HepG2 (cell line): ENCODE measurements at regions not wholly inside any gene's neighbourhood (a gene's known extent, or its start where the extent isn't known, plus 50 kb on each side); places are given as distances from the start of the nearest gene placed in this dataset.

Source experiments
- ATAC-seq: fragments of 200-7000 bp; cut with Tn5 transposase; 3 replicates; pipeline ENCODE4 v1.9.1; 2020; ENCODE audit warnings: mild to moderate bottlenecking, moderate library complexity
- BruUV-seq: library from RNA; stranded (reverse); fragments of 400-500 nt; replicated peaks from 2 replicates; lab custom pipeline; 2021; lab: Mats Ljungman, UMichigan
- CTCF ChIA-PET: fragments of 300-600 bp; formaldehyde crosslinking; extraction: SDS; loops from one replicate; lab custom pipeline; 2021; ENCODE audit warnings: low total read pairs, inconsistent platforms, low intra/inter-chr PET ratio; lab: Yijun Ruan, JAX
- POLR2A ChIA-PET: fragments of 350-600 bp; sonication (Branson Sonifier 250); formaldehyde crosslinking; loops from one replicate; lab custom pipeline; 2020; ENCODE audit warnings: antibody characterized with exemption, inconsistent platforms; lab: Yijun Ruan, JAX
- DNase-seq: peaks from one replicate; pipeline ENCODE4 v3.0.0-alpha.2; 2015; ENCODE audit warnings: low spot score
- FAIRE-seq: peaks from 3 replicates; lab custom pipeline; 2011; peaks lifted over from hg19 to GRCh38; lab: Jason Lieb, UNC
- H2AFZ ChIP-seq: one replicate; pipeline ENCODE4 v1.6.1; 2011; ENCODE audit warnings: low read length, inconsistent platforms
- H3K27ac ChIP-seq: fragments of 300-600 bp; 3 replicates; pipeline ENCODE4 v1.8.0; 2011; ENCODE audit warnings: mixed run types, mild to moderate bottlenecking, mixed read lengths, low read length, inconsistent platforms; ENCODE audit not compliant: insufficient read depth; ENCODE audit errors: extremely low read length
- H3K27me3 ChIP-seq, 2 experiments: fragments of 200-600 bp in 1 of 2; 2 replicates in 1 of 2; 3 replicates in 1 of 2; pipeline versions ENCODE4 v1.6.0 to v1.8.0; 2011; ENCODE audit warnings: low read length in 2 of 2, mild to moderate bottlenecking in 2 of 2, moderate library complexity in 2 of 2, inconsistent platforms in 1 of 2; ENCODE audit not compliant: insufficient read depth in 2 of 2, control insufficient read depth in 1 of 2
- H3K36me3 ChIP-seq, 2 experiments: fragments of 200-600 bp in 1 of 2; replicated peaks in 1 of 2; 2 replicates in 1 of 2; 3 replicates in 1 of 2; pipeline versions ENCODE4 v1.5.1 to v1.8.0; 2011; ENCODE audit warnings: low read length in 2 of 2, inconsistent platforms in 1 of 2; ENCODE audit not compliant: insufficient read depth in 2 of 2, control insufficient read depth in 1 of 2
- H3K4me1 ChIP-seq: 2 replicates; pipeline ENCODE4 v1.5.1; 2012; ENCODE audit warnings: low read length, inconsistent platforms; ENCODE audit not compliant: insufficient read depth
- H3K4me2 ChIP-seq: 2 replicates; pipeline ENCODE4 v1.6.0; 2011; ENCODE audit warnings: low read depth, low read length, inconsistent platforms
- H3K4me3 ChIP-seq, 3 experiments: fragments of 200-600 bp in 1 of 3; sonication (generic), shearing (Covaris generic) in 1 of 3; replicated peaks in 1 of 3; 2 replicates each; pipeline ENCODE4 v1.5.1; 2011 to 2016; ENCODE audit warnings: low read length in 3 of 3, inconsistent platforms in 2 of 3, low read depth in 2 of 3, mild to moderate bottlenecking in 2 of 3, control low read depth in 1 of 3, mixed read lengths in 1 of 3; ENCODE audit not compliant: insufficient read depth in 1 of 3
- H3K79me2 ChIP-seq: one replicate; pipeline ENCODE4 v1.6.1; 2011; ENCODE audit warnings: low read length, inconsistent platforms; ENCODE audit not compliant: insufficient read depth
- H3K9ac ChIP-seq: 2 replicates; pipeline ENCODE4 v1.6.0; 2011; ENCODE audit warnings: mild to moderate bottlenecking, low read depth, low read length, inconsistent platforms; ENCODE audit not compliant: insufficient read depth
- H3K9me3 ChIP-seq: 2 replicates; pipeline ENCODE4 v1.5.1; 2012; ENCODE audit warnings: mild to moderate bottlenecking, low read length
- H4K20me1 ChIP-seq: 2 replicates; pipeline ENCODE4 v1.6.0; 2011; ENCODE audit warnings: inconsistent platforms, mild to moderate bottlenecking, low read length, moderate library complexity; ENCODE audit not compliant: insufficient read depth
- ATF1 ChIP-seq: IDR thresholded peaks from 2 replicates; pipeline ENCODE4 v1.6.1; 2016; ENCODE audit warnings: mild to moderate bottlenecking, control low read depth
- BORCS8-MEF2B ChIP-seq: sonication (generic); formaldehyde crosslinking; IDR thresholded peaks from 2 replicates; pipeline ENCODE4 v1.8.0; 2022; ENCODE audit warnings: mild to moderate bottlenecking, missing genetic modification reagents
- CHCHD3 ChIP-seq: sonication (generic); formaldehyde crosslinking; IDR thresholded peaks from 2 replicates; pipeline ENCODE4 v1.8.0; 2022; ENCODE audit warnings: mild to moderate bottlenecking, missing genetic modification reagents, moderate library complexity
- DNMT3B ChIP-seq: conservative IDR thresholded peaks from 2 replicates; pipeline ENCODE4 v1.6.1; 2016; ENCODE audit warnings: missing biosample characterization, control low read depth
- NKX3-1 ChIP-seq: sonication (generic); formaldehyde crosslinking; IDR thresholded peaks from 2 replicates; pipeline ENCODE4 v1.5.0; 2020; ENCODE audit warnings: missing genetic modification reagents
- RXRA ChIP-seq: sonication (generic); formaldehyde crosslinking; IDR thresholded peaks from 2 replicates; pipeline ENCODE4 v1.5.1; 2020; ENCODE audit warnings: missing genetic modification reagents
- SMAD3 ChIP-seq: sonication (generic); formaldehyde crosslinking; IDR thresholded peaks from 2 replicates; pipeline ENCODE4 v1.4.0; 2020; ENCODE audit warnings: missing genetic modification reagents
- ZNF446 ChIP-seq: sonication (generic); formaldehyde crosslinking; IDR thresholded peaks from 2 replicates; pipeline ENCODE4 v1.5.0; 2020; ENCODE audit warnings: mild to moderate bottlenecking, missing genetic modification reagents
- WGBS: methylation state at CpG from one replicate; pipeline ENCODE4 v1.1.6; 2017; ENCODE audit warnings: low lambda C conversion rate; 5-methylcytosine and 5-hydroxymethylcytosine counted together
- in situ Hi-C: cut with HindIII; loops from 2 replicates; pipeline ENCODE4 v1.10.0; 2017; ENCODE audit warnings: low pct_unique_long_range_greater_than_20kb; ENCODE audit not compliant: extremely low pct_ligation_motif_present
- intact Hi-C: fragments of 100-400 bp; cut with micrococcal nuclease; formaldehyde crosslinking; loops from one replicate; pipeline ENCODE4 v1.10.0; 2022; ENCODE audit not compliant: unreplicated experiment
- TF ChIP-seq, protein P1 (sequence below): sonication (generic); formaldehyde crosslinking; IDR thresholded peaks from 2 replicates; pipeline ENCODE4 v1.4.0; 2020; ENCODE audit warnings: missing genetic modification reagents, low read depth, mild to moderate bottlenecking, borderline replicate concordance
- TF ChIP-seq, protein P2 (sequence below): sonication (generic); formaldehyde crosslinking; IDR thresholded peaks from 2 replicates; pipeline ENCODE4 v1.4.0; 2020; ENCODE audit warnings: missing genetic modification reagents, borderline replicate concordance
- TF ChIP-seq, protein P3 (sequence below): sonication (generic); formaldehyde crosslinking; IDR thresholded peaks from 2 replicates; pipeline ENCODE4 v1.5.1; 2020; ENCODE audit warnings: missing genetic modification reagents, mild to moderate bottlenecking, borderline replicate concordance
- TF ChIP-seq, protein P4 (sequence below): sonication (generic); formaldehyde crosslinking; IDR thresholded peaks from 2 replicates; pipeline ENCODE4 v1.4.0; 2020; ENCODE audit warnings: low read depth, mild to moderate bottlenecking, missing genetic modification reagents

DNA sequence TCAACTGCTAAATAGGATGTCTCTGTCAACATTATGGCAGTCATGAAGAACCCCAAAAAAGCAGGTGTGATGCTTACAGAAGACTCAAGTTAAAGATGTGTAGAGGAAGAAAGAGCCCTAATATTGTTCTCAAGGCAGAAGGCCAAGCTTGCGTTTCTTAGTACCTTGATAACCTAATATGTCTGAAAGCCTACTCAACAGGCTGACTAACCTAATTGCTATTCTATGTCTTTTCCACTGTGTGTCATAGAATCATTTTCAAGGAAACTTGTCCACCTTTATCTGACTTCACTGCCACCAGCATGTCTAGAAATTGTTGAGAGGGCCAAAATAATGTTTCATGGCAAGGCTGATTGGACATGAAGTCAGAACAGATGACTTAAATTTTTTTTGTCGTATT lies 373.2 kb downstream of the BTG1 start:
- no peak for FAIRE-seq
- POLR2A ChIA-PET: no interaction called here

DNA sequence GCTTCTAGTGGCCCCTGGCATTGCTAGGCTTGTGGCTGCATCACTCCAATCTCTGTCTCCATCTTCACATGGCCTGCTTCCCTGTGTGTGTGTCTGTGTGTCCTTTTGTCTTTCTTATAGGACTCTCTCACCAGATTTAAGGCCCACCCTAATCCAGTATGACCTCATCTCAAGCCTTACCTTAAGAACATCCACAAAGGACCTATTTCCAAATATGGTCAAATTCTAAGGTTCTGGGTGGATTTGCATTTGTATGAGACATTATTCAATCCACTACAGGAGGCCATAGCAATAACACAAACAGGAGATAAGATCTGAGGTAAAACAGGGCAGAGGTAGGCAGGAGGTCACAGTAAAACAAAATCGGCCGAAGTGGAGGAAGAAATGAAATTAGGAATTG lies 375.9 kb downstream of the BTG1 start:
- in situ Hi-C loops: no loop called here
- BruUV-seq: no TSS peak
- TF ChIP-seq ATF1 (CRISPR knock-in tag) (no peak), CHCHD3 (CRISPR knock-in tag) (no peak), NKX3-1 (CRISPR knock-in tag) (no peak), BORCS8-MEF2B (no peak), SMAD3 (CRISPR knock-in tag) (no peak)
- TF ChIP-seq, protein P1, sequence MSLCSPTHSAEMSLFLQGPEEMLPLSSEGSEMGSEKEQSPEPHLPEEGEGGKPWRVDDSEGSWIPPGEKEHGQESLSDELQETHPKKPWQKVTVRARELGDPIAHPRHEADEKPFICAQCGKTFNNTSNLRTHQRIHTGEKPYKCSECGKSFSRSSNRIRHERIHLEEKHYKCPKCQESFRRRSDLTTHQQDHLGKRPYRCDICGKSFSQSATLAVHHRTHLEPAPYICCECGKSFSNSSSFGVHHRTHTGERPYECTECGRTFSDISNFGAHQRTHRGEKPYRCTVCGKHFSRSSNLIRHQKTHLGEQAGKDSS (CRISPR knock-in tag): no peak
- TF ChIP-seq, protein P2, sequence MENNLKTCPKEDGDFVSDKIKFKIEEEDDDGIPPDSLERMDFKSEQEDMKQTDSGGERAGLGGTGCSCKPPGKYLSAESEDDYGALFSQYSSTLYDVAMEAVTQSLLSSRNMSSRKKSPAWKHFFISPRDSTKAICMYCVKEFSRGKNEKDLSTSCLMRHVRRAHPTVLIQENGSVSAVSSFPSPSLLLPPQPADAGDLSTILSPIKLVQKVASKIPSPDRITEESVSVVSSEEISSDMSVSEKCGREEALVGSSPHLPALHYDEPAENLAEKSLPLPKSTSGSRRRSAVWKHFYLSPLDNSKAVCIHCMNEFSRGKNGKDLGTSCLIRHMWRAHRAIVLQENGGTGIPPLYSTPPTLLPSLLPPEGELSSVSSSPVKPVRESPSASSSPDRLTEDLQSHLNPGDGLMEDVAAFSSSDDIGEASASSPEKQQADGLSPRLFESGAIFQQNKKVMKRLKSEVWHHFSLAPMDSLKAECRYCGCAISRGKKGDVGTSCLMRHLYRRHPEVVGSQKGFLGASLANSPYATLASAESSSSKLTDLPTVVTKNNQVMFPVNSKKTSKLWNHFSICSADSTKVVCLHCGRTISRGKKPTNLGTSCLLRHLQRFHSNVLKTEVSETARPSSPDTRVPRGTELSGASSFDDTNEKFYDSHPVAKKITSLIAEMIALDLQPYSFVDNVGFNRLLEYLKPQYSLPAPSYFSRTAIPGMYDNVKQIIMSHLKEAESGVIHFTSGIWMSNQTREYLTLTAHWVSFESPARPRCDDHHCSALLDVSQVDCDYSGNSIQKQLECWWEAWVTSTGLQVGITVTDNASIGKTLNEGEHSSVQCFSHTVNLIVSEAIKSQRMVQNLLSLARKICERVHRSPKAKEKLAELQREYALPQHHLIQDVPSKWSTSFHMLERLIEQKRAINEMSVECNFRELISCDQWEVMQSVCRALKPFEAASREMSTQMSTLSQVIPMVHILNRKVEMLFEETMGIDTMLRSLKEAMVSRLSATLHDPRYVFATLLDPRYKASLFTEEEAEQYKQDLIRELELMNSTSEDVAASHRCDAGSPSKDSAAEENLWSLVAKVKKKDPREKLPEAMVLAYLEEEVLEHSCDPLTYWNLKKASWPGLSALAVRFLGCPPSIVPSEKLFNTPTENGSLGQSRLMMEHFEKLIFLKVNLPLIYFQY (CRISPR knock-in tag): no peak
- TF ChIP-seq, protein P3, sequence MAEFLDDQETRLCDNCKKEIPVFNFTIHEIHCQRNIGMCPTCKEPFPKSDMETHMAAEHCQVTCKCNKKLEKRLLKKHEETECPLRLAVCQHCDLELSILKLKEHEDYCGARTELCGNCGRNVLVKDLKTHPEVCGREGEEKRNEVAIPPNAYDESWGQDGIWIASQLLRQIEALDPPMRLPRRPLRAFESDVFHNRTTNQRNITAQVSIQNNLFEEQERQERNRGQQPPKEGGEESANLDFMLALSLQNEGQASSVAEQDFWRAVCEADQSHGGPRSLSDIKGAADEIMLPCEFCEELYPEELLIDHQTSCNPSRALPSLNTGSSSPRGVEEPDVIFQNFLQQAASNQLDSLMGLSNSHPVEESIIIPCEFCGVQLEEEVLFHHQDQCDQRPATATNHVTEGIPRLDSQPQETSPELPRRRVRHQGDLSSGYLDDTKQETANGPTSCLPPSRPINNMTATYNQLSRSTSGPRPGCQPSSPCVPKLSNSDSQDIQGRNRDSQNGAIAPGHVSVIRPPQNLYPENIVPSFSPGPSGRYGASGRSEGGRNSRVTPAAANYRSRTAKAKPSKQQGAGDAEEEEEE (CRISPR knock-in tag): no peak

More for the DNA sequence above, 373.2 kb downstream of the BTG1 start:
- Histone ChIP-seq H2AFZ (no peak overlapping the region), H3K36me3 (no peaks in the 10 kb centered on the region), H3K27ac (no peak overlapping the region), H3K4me1 (no peaks in the 10 kb centered on the region), H3K4me3 (no peak overlapping the region), H3K4me2 (no peak overlapping the region), H3K79me2 (no peaks in the 10 kb centered on the region), H4K20me1 (no peaks in the 10 kb centered on the region), H3K9ac (no peak overlapping the region), H3K27me3 (no peaks in the 10 kb centered on the region), H3K9me3 (no peaks in the 10 kb centered on the region)
- in situ Hi-C loops: no loop called here
- ATAC-seq: no peak
- DNase-seq: no peak
- BruUV-seq: no TSS peak
- CTCF ChIA-PET: no interaction called here
- 25% methylated on average over 2 of the region's 2 CpGs for WGBS
- intact Hi-C loops: no loop called here
- TF ChIP-seq, protein P4, sequence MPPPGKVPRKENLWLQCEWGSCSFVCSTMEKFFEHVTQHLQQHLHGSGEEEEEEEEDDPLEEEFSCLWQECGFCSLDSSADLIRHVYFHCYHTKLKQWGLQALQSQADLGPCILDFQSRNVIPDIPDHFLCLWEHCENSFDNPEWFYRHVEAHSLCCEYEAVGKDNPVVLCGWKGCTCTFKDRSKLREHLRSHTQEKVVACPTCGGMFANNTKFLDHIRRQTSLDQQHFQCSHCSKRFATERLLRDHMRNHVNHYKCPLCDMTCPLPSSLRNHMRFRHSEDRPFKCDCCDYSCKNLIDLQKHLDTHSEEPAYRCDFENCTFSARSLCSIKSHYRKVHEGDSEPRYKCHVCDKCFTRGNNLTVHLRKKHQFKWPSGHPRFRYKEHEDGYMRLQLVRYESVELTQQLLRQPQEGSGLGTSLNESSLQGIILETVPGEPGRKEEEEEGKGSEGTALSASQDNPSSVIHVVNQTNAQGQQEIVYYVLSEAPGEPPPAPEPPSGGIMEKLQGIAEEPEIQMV (CRISPR knock-in tag): no peak
- TF ChIP-seq ZNF446 (CRISPR knock-in tag): no peak
- TF ChIP-seq DNMT3B (CRISPR knock-in tag): no peak
- no peak for TF ChIP-seq RXRA

More for the DNA sequence above, 375.9 kb downstream of the BTG1 start:
- ChIA-PET POLR2A (no interaction called here), CTCF (no interaction called here)
- intact Hi-C loops: no loop called here
- Histone ChIP-seq H3K36me3 (no peaks in the 10 kb centered on the region), H3K79me2 (no peaks in the 10 kb centered on the region), H2AFZ (no peak overlapping the region), H3K4me1 (no peaks in the 10 kb centered on the region), H4K20me1 (no peaks in the 10 kb centered on the region), H3K9ac (no peak overlapping the region), H3K4me2 (no peak overlapping the region), H3K27me3 (no peaks in the 10 kb centered on the region), H3K4me3 (no peak overlapping the region), H3K9me3 (no peaks in the 10 kb centered on the region), H3K27ac (no peak overlapping the region)
- ATAC-seq (no peak), FAIRE-seq (no peak), DNase-seq (no peak)
- WGBS: 2% methylated on average over 2 of the region's 2 CpGs
